ENCODE measurements at regions not wholly inside any gene's neighbourhood (a gene's known extent, or its start where the extent isn't known, plus 50 kb on each side); places are given as distances from the start of the nearest gene placed in this dataset.

- H3K27me3 ChIP-seq: no peaks in the 10 kb centered on the region
- H3K36me3 ChIP-seq (replicated peaks in 1 of 2; ENCODE audit: insufficient read depth in 1 of 2, low read depth in 2 of 2): no peaks in the 10 kb centered on the region
- DNase-seq (no peak), ATAC-seq (no peak)
- H3K9me3 ChIP-seq: no peaks in the 10 kb centered on the region
- H3K27ac ChIP-seq: no peak overlapping the region
- intact Hi-C loops (cut with DNase I): no loop called here
- H3K4me1 ChIP-seq: no peaks in the 10 kb centered on the region
- TF ChIP-seq CTCF (IDR thresholded peaks at IDR 0.05) (peak in 4 of 7 experiments; percentile 15 to 31 (median 20)), POLR2A (IDR thresholded peaks at IDR 0.05) (no peak)
- 35 to 42% methylated on average over 2 of the region's 2 CpGs for WGBS, 2 donors
- H3K4me3 ChIP-seq: no peak overlapping the region
These were observed 216.5 kb upstream of the SEMA6D start for GRCh38 chr15:47500842-47501241.

GRCh38 chr15:47502041-47502440 lies 215.3 kb upstream of the SEMA6D start:
- 85 to 89% methylated on average over 6 of the region's 6 CpGs for WGBS, 2 donors
- TF ChIP-seq CTCF (IDR thresholded peaks at IDR 0.05) (no peak), POLR2A (IDR thresholded peaks at IDR 0.05) (no peak)
- DNase-seq: no peak
- no peak for ATAC-seq
- intact Hi-C loops (cut with DNase I): no loop called here
- no peaks in the 10 kb centered on the region for H3K4me1 ChIP-seq
- no peaks in the 10 kb centered on the region for H3K27me3 ChIP-seq
- H3K9me3 ChIP-seq: no peaks in the 10 kb centered on the region
- no peak overlapping the region for H3K4me3 ChIP-seq
- no peak overlapping the region for H3K27ac ChIP-seq
- no peaks in the 10 kb centered on the region for H3K36me3 ChIP-seq (replicated peaks in 1 of 2; ENCODE audit: insufficient read depth in 1 of 2, low read depth in 2 of 2)

GRCh38 chr15:47503876-47504275 lies 213.4 kb upstream of the SEMA6D start:
- intact Hi-C loops (cut with DNase I): no loop called here
- ATAC-seq (no peak), DNase-seq (no peak)
- H3K9me3 ChIP-seq: no peaks in the 10 kb centered on the region
- TF ChIP-seq POLR2A (IDR thresholded peaks at IDR 0.05) (no peak), CTCF (IDR thresholded peaks at IDR 0.05) (no peak)
- H3K4me1 ChIP-seq: no peaks in the 10 kb centered on the region
- H3K27me3 ChIP-seq: no peaks in the 10 kb centered on the region
- H3K27ac ChIP-seq: no peak overlapping the region
- 72 to 80% methylated on average over 2 of the region's 2 CpGs for WGBS, 2 donors
- H3K4me3 ChIP-seq: no peak overlapping the region
- no peaks in the 10 kb centered on the region for H3K36me3 ChIP-seq (replicated peaks in 1 of 2; ENCODE audit: insufficient read depth in 1 of 2, low read depth in 2 of 2)

- ATAC-seq (no peak), DNase-seq (peak in 1 of 4 donors; percentile 18)
- TF ChIP-seq POLR2A (IDR thresholded peaks at IDR 0.05) (no peak), CTCF (IDR thresholded peaks at IDR 0.05) (no peak)
- no peaks in the 10 kb centered on the region for H3K36me3 ChIP-seq (replicated peaks in 1 of 2; ENCODE audit: insufficient read depth in 1 of 2, low read depth in 2 of 2)
- H3K4me1 ChIP-seq: no peaks in the 10 kb centered on the region
- H3K4me3 ChIP-seq: no peak overlapping the region
- no peaks in the 10 kb centered on the region for H3K27me3 ChIP-seq
- WGBS, 2 donors: 63 to 82% methylated on average over 7 of the region's 7 CpGs
- intact Hi-C loops (cut with DNase I): no loop called here
- H3K27ac ChIP-seq: no peak overlapping the region
- H3K9me3 ChIP-seq: no peaks in the 10 kb centered on the region
These were observed 212.6 kb upstream of the SEMA6D start for GRCh38 chr15:47504624-47505256.

GRCh38 chr15:47505712-47506328 lies 211.5 kb upstream of the SEMA6D start:
- TF ChIP-seq POLR2A (IDR thresholded peaks at IDR 0.05) (no peak), CTCF (IDR thresholded peaks at IDR 0.05) (no peak)
- no peaks in the 10 kb centered on the region for H3K36me3 ChIP-seq (replicated peaks in 1 of 2; ENCODE audit: insufficient read depth in 1 of 2, low read depth in 2 of 2)
- H3K9me3 ChIP-seq: no peaks in the 10 kb centered on the region
- DNase-seq (no peak), ATAC-seq (no peak)
- H3K4me3 ChIP-seq: no peak overlapping the region
- intact Hi-C loops (cut with DNase I): no loop called here
- no peaks in the 10 kb centered on the region for H3K4me1 ChIP-seq
- H3K27me3 ChIP-seq: no peaks in the 10 kb centered on the region
- 71 to 75% methylated on average over 6 of the region's 6 CpGs for WGBS, 2 donors
- no peak overlapping the region for H3K27ac ChIP-seq

Measured in body of pancreas (tissue), 4 donors.